GM21717 (cell line): ENCODE measurements at regions not wholly inside any gene's neighbourhood (a gene's known extent, or its start where the extent isn't known, plus 50 kb on each side); places are given as distances from the start of the nearest gene placed in this dataset.
"Not testable (repeated sequence)": the region's sequence is repeated elsewhere in the genome, so short reads cannot be mapped to it uniquely, and the experiment has no call there.

ENCODE experiments used
- ATAC-seq: cut with Tn5 transposase; IDR thresholded peaks from one replicate; pipeline ENCODE4 v1.9.1; 2021; ENCODE audit warnings: mild to moderate bottlenecking, moderate library complexity; ENCODE audit not compliant: unreplicated experiment

GRCh38 chr6:101108286-101108685 lies 227.2 kb upstream of the ASCC3 start:
- no peak for ATAC-seq

- ATAC-seq: no peak
These were observed 229.7 kb upstream of the ASCC3 start for GRCh38 chr6:101110814-101111213.

GRCh38 chr6:101113468-101114260 lies 232.5 kb upstream of the ASCC3 start:
- ATAC-seq: no peak

GRCh38 chr6:101114703-101115102 lies 233.6 kb upstream of the ASCC3 start:
- no peak for ATAC-seq

- ATAC-seq: no peak
These were observed 235.2 kb upstream of the ASCC3 start for GRCh38 chr6:101116337-101116736.

- no peak for ATAC-seq
These were observed 236.4 kb upstream of the ASCC3 start for GRCh38 chr6:101117393-101118135.

GRCh38 chr6:101118136-101118396 lies 236.9 kb upstream of the ASCC3 start:
- no peak for ATAC-seq

- ATAC-seq: no peak
These were observed 239.6 kb upstream of the ASCC3 start for GRCh38 chr6:101120747-101121146.

GRCh38 chr6:101125380-101125971 lies 244.3 kb upstream of the ASCC3 start:
- ATAC-seq: no peak

- ATAC-seq: no peak
These were observed 245.4 kb upstream of the ASCC3 start for GRCh38 chr6:101126501-101126900.

GRCh38 chr6:101129851-101130250 lies 248.7 kb upstream of the ASCC3 start:
- no peak for ATAC-seq

GRCh38 chr6:101146389-101146788 lies 247.1 kb upstream of the GRIK2 start:
- no peak for ATAC-seq

- ATAC-seq: no peak
These were observed 243.3 kb upstream of the GRIK2 start for GRCh38 chr6:101150226-101150625.

- ATAC-seq: not testable (repeated sequence)
These were observed 235.9 kb upstream of the GRIK2 start for GRCh38 chr6:101157638-101158037.

- no peak for ATAC-seq
These were observed 229.9 kb upstream of the GRIK2 start for GRCh38 chr6:101163611-101164010.

- no peak for ATAC-seq
These were observed 225.9 kb upstream of the GRIK2 start for GRCh38 chr6:101167638-101168037.

GRCh38 chr6:101171049-101171448 lies 222.5 kb upstream of the GRIK2 start:
- ATAC-seq: not testable (repeated sequence)

GRCh38 chr6:101178748-101179147 lies 214.8 kb upstream of the GRIK2 start:
- no peak for ATAC-seq

GRCh38 chr6:101181006-101181405 lies 212.5 kb upstream of the GRIK2 start:
- no peak for ATAC-seq

GRCh38 chr6:101188285-101188798 lies 205.2 kb upstream of the GRIK2 start:
- ATAC-seq: not testable (repeated sequence)

- ATAC-seq: no peak
These were observed 197.9 kb upstream of the GRIK2 start for GRCh38 chr6:101195588-101195987.

- no peak for ATAC-seq
These were observed 194.1 kb upstream of the GRIK2 start for GRCh38 chr6:101199441-101199840.
